Activated CD4-positive, alpha-beta T cell treated with anti-CD3 and anti-CD28 coated beads, Interleukin-2, amount 10 ng/mL, durations not matched to agents 7 days and 5 days (primary cell): ENCODE measurements at regions not wholly inside any gene's neighbourhood (a gene's known extent, or its start where the extent isn't known, plus 50 kb on each side); places are given as distances from the start of the nearest gene placed in this dataset.

Experiments used
- CTCF ChIA-PET: fragments of 350-600 bp; sonication (Branson Sonifier 250); formaldehyde crosslinking; loops from one replicate; lab custom pipeline; 2021; ENCODE audit warnings: antibody characterized with exemption; lab: Charles Lee
- POLR2A ChIA-PET: fragments of 350-600 bp; sonication (Branson Sonifier 250); formaldehyde crosslinking; loops from one replicate; lab custom pipeline; 2021; ENCODE audit warnings: antibody characterized with exemption; lab: Charles Lee
- DNase-seq: peaks from one replicate; pipeline ENCODE4 v3.0.0-alpha.2; 2020
- H3K27ac Mint-ChIP-seq: one replicate; pipeline ENCODE4 v1.8.0; 2021; ENCODE audit warnings: mild to moderate bottlenecking, moderate library complexity, mixed read lengths
- H3K27me3 Mint-ChIP-seq: one replicate; pipeline ENCODE4 v1.8.0; 2021; ENCODE audit warnings: mixed read lengths
- H3K36me3 Mint-ChIP-seq: one replicate; pipeline ENCODE4 v1.8.0; 2021; ENCODE audit warnings: low read depth, mixed read lengths
- H3K4me1 Mint-ChIP-seq: one replicate; pipeline ENCODE4 v1.8.0; 2021; ENCODE audit warnings: mixed read lengths
- H3K4me3 Mint-ChIP-seq: one replicate; pipeline ENCODE4 v1.8.0; 2021; ENCODE audit warnings: mild to moderate bottlenecking, moderate library complexity, mixed read lengths
- H3K9me3 Mint-ChIP-seq: one replicate; pipeline ENCODE4 v1.8.0; 2021; ENCODE audit warnings: mixed read lengths

DNA sequence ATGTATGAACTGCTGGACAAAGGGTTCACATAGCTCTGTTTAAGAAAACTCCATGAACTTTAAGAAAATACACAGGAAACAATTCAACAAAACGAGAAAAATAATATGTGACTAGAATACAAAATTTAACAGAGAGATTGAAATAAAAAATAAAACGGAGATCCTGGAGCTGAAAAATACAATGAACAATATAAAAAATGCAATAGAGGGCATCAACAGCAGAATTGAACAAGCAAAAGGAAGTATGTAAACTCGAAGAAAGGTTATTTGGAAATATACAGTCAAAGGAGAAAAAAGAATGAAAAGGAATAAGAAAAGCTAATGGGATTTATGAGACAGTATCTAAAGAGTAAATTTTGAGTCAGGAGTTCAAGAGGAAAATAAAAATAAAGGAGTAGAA is 163.0 kb upstream of the DACH1 start:
- ChIA-PET CTCF (no interaction called here), POLR2A (no interaction called here)
- Mint-ChIP-seq H3K4me1 (no peaks in the 10 kb centered on the region), H3K4me3 (no peak overlapping the region), H3K27me3 (no peaks in the 10 kb centered on the region), H3K36me3 (no peaks in the 10 kb centered on the region), H3K27ac (no peak overlapping the region), H3K9me3 (peaks cover 6% of the 10 kb centered on the region)
- no peak for DNase-seq

DNA sequence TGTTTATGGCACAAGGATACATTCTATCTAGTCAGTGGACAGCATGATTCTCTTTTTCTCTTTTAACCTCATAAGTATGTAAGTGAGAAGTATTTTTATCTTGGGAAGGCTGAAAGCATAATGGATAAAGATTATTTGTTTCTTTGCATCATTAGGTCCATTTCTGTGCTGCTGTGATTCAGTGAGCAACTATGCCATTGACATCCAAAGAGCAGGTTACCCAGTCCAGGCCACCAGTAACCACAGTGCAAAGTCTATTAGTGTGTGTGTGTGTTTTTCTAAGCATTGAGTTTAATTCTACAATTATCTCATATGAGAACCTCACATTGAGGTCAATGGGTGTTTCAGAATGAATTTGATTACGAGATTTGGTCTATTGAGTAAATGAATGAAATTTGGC is 158.8 kb upstream of the DACH1 start:
- Mint-ChIP-seq H3K27ac (no peak overlapping the region), H3K4me1 (no peaks in the 10 kb centered on the region), H3K27me3 (no peaks in the 10 kb centered on the region), H3K36me3 (no peaks in the 10 kb centered on the region), H3K4me3 (no peak overlapping the region), H3K9me3 (peaks cover 11% of the 10 kb centered on the region)
- POLR2A ChIA-PET, result no interaction called here
- DNase-seq, result no peak
- CTCF ChIA-PET, result no interaction called here

DNA sequence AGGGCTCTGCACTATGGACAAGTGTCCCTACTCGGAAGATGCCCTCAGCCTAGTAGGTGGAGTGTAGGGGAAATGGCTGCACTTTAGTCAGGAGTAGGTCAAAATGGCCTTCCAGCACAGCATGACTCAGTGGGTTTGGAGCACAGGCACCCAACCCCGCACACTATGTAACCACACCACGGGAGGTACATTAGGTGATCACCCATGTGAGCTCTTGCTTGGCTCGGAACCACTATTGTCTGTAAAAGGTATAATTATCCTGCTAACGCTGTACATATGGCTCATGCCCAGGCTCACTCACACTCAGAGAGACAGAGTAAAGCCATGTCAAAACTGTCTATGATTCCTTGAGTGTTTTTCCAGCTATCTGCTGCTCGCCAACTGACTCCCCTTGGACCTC is 156.9 kb upstream of the DACH1 start:
- no peak overlapping the region for H3K4me3 Mint-ChIP-seq

DNA sequence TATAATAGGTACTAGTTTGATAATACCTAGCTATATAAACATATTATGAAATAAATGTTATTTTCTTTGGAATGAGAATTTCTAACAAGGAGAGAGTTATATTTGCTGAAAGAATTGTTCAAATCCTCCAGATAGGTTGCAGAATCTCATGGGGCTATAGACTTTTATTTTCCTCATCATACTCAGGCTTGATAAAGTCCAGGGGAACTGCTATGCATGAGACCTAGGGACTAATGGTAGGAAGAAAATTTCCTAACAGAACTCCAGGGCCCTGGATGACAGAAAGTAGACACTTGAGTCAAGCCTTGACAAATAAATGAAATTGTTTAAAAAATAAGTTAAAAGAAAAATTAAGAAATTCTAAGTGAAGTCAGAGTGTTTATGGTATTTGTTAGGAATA is 138.5 kb upstream of the DACH1 start:
- Mint-ChIP-seq H3K9me3 (no peaks in the 10 kb centered on the region), H3K27ac (no peak overlapping the region), H3K27me3 (no peaks in the 10 kb centered on the region), H3K36me3 (no peaks in the 10 kb centered on the region), H3K4me1 (no peaks in the 10 kb centered on the region), H3K4me3 (no peak overlapping the region)
- ChIA-PET CTCF (no interaction called here), POLR2A (no interaction called here)
- DNase-seq, result no peak

More for the DNA sequence above, 156.9 kb upstream of the DACH1 start:
- peaks cover 4% of the 10 kb centered on the region for H3K9me3 Mint-ChIP-seq
- POLR2A ChIA-PET, result no interaction called here
- no peaks in the 10 kb centered on the region for H3K36me3 Mint-ChIP-seq
- no peaks in the 10 kb centered on the region for H3K4me1 Mint-ChIP-seq
- no peak for DNase-seq
- H3K27me3 Mint-ChIP-seq, result no peaks in the 10 kb centered on the region
- CTCF ChIA-PET, result no interaction called here
- no peak overlapping the region for H3K27ac Mint-ChIP-seq

DNA sequence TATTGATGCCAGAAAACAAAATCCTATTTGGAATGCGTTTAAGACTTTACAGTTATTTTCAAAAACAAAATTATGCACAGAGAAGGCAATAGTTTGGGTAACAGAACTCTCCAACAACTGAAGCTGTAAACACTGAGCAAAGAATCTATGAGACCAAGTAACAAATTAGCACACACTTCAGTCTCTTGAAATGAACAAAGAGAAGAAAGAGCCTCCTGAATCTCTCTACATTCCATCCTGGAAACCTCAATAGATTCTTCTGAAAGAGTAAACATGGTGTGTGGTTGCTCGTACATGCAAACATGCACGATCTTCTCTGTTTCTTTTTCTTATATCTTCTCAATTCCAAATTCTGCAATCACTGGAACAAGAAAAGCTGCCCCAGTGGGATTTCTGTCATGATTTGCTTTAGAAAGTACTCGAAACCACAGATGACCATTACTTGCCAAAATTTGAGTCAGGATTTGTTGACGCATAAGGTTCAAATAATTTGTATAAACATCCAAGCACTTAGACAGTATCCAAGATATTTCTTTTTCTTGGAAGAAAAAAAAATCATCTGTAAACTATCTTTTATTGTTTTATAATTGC is 137.9 kb upstream of the DACH1 start:
- no peaks in the 10 kb centered on the region for H3K9me3 Mint-ChIP-seq
- no peaks in the 10 kb centered on the region for H3K4me1 Mint-ChIP-seq
- H3K36me3 Mint-ChIP-seq, result no peaks in the 10 kb centered on the region
- no peaks in the 10 kb centered on the region for H3K27me3 Mint-ChIP-seq
- POLR2A ChIA-PET, result no interaction called here
- CTCF ChIA-PET, result no interaction called here
- DNase-seq, result no peak
- no peak overlapping the region for H3K4me3 Mint-ChIP-seq
- H3K27ac Mint-ChIP-seq, result no peak overlapping the region

DNA sequence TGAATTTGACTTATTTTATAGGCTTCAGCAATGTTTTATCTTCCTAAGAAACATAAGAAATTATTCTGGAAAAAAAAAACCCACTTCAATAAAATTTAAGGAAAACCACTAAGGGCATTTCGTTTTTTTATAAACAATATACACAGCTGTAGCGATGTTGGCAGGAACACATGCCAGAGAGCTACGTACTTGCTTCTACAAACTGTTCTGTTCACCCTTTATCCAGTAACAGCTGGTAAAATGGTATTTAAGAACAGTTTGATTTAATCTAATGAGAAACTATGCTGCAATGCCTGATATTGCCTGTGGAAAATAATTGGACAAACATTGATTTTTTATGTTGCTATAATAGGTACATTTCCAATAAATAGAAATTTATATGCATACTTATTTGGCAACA is 137.2 kb upstream of the DACH1 start:
- H3K4me1 Mint-ChIP-seq, result no peaks in the 10 kb centered on the region
- ChIA-PET CTCF (no interaction called here), POLR2A (no interaction called here)
- no peak for DNase-seq
- no peak overlapping the region for H3K27ac Mint-ChIP-seq
- H3K36me3 Mint-ChIP-seq, result no peaks in the 10 kb centered on the region
- no peaks in the 10 kb centered on the region for H3K27me3 Mint-ChIP-seq
- H3K4me3 Mint-ChIP-seq, result no peak overlapping the region
- H3K9me3 Mint-ChIP-seq, result no peaks in the 10 kb centered on the region

DNA sequence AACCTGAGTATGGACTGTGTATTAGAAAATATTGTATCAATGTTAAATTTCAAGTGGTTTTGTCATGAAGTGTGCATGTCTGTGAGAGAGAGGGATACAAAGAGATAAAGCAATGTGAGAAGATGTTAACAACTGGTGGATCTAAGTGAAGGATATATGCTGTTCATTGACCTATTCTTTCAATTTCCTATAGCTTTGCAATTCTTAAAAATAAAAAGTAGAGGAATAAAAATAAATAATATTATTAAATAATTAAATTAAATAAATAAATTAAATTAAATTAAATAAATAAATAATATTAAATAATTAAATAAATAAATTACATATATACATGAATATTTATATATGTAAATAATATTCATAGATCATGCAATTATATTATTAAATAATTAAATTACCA is 131.2 kb upstream of the DACH1 start:
- Mint-ChIP-seq H3K36me3 (no peaks in the 10 kb centered on the region), H3K27me3 (no peaks in the 10 kb centered on the region), H3K27ac (no peak overlapping the region), H3K9me3 (no peaks in the 10 kb centered on the region), H3K4me1 (no peaks in the 10 kb centered on the region), H3K4me3 (no peak overlapping the region)
- DNase-seq, result no peak
- CTCF ChIA-PET, result no interaction called here
- POLR2A ChIA-PET, result no interaction called here

DNA sequence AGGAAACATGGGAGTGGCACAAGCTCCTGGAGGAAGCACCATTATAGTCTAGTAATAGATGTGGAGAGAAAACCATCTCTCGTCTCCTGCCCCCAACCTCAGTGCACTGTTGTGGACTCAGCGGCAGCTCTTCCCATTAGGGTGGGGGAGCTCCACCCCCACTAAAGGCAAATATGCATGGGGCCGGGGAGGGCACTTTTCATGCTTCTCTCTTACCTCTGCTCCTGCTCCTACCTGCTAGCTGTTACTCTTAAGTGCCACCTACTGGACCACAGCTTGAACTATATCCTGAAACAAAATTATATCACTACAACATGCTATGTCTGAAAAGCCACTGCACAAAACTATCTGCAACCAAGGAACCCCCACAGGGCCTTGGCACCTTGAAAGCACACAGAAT is 112.6 kb upstream of the DACH1 start:
- H3K4me3 Mint-ChIP-seq, result no peak overlapping the region
- no peaks in the 10 kb centered on the region for H3K9me3 Mint-ChIP-seq
- no peaks in the 10 kb centered on the region for H3K27me3 Mint-ChIP-seq
- peak; percentile 7 for DNase-seq
- H3K27ac Mint-ChIP-seq, result no peak overlapping the region
- H3K4me1 Mint-ChIP-seq, result no peaks in the 10 kb centered on the region
- POLR2A ChIA-PET, result no interaction called here
- H3K36me3 Mint-ChIP-seq, result no peaks in the 10 kb centered on the region
- CTCF ChIA-PET, result no interaction called here

DNA sequence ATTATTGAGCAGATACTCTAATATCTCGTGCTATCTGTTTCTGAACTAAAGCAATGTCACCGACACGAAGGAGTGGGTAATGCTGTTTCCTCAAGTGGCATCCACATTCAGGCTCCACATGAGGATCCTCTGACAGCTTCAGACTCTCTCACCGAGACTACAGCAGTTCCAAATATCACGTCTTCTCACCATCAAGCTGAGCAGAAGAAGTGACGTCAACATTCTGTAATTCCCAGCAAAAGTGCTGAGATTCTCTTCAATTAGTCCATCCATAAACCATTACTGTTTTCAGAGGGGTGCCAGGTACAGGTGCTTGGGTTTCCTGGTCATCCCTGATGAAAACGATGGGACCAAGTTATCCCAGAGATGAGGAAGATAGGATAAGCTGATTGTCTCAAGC is 110.0 kb upstream of the DACH1 start:
- Mint-ChIP-seq H3K36me3 (no peaks in the 10 kb centered on the region), H3K4me1 (no peaks in the 10 kb centered on the region), H3K27me3 (no peaks in the 10 kb centered on the region), H3K9me3 (no peaks in the 10 kb centered on the region), H3K4me3 (no peak overlapping the region), H3K27ac (no peak overlapping the region)
- POLR2A ChIA-PET, result no interaction called here
- CTCF ChIA-PET, result interaction anchor here (1.3 kb wide), 1 partner anchor 16 kb away, joined by 3 read pairs; no protein-coding TSS in a partner anchor
- DNase-seq, result no peak

DNA sequence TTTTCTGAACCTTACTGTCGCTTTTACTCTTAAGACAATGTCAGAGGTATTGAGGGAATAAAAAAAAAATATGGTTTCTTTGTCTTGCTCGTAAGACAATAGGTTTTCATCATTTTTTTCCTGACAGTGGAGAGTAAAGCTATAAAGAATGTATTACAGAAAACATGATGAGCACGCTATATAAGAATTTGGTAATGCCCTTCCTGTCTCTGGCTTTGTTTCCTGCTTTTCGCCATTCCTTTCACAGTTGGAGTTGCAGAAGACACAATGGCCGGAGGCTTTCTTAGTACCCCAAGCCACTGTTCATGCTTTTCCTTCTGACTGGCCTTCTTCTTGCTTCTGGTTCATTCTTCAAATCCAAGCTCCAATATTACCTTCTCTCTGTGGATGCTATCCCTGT is 101.0 kb upstream of the DACH1 start:
- Mint-ChIP-seq H3K9me3 (no peaks in the 10 kb centered on the region), H3K4me1 (peaks cover 5% of the 10 kb centered on the region), H3K36me3 (no peaks in the 10 kb centered on the region), H3K27ac (no peak overlapping the region), H3K4me3 (no peak overlapping the region), H3K27me3 (no peaks in the 10 kb centered on the region)
- DNase-seq, result no peak
- ChIA-PET POLR2A (no interaction called here), CTCF (no interaction called here)

DNA sequence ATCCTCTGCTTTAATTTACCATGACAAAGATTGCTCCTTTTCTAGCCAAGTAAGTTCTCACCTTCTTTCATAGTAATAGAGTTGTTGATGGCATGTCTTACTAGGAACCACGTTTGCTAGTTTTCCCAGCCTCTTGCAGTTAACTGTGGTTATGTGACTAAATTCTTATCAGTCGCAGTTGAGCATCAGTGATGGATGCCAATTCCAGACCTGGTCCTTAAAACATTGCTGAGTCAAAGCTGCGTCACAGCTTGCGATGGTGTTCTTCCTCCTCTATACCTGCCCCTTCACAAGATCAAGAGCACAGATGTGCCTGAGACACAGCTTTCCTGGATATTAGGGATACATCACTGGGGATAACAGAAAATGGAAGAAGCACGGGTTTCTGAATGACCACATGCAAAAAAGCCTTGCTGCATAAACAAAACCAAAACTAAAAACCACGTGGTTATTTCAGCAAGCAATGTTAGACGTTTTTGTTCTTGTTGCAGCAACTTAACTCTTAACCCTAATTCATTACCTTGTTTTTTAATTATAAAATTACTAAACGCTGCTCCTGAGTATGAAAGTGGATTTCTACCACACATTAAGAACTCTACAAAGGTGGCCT is 97.6 kb upstream of the DACH1 start:
- Mint-ChIP-seq H3K27ac (no peak overlapping the region), H3K4me3 (peak overlapping the region; percentile 56), H3K9me3 (no peaks in the 10 kb centered on the region), H3K36me3 (no peaks in the 10 kb centered on the region), H3K27me3 (no peaks in the 10 kb centered on the region), H3K4me1 (peaks cover 5% of the 10 kb centered on the region)
- peak; percentile 5 for DNase-seq
- ChIA-PET CTCF (no interaction called here), POLR2A (interaction anchor here (0.6 kb wide), 1 partner anchor 80 kb away, joined by 3 read pairs; no protein-coding TSS in a partner anchor)

DNA sequence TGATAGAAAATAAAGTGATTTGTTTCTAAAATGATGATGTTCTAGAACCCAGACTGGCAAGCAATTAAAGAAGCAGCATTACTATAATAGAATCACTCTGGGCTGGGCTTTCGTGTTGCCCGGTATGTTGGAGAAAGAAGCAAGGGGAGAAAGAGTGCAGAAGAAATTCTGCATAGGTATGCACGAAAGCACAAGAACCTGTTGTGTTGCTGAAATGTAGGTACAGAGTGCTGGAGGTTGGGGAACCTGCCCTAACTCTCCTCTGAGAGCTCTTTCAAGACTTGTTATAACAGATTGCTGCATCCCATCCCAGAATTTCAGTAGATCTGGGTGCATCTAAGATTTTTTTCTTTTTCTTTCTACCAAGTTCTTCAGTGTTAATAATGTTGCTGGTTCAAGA is 95.7 kb upstream of the DACH1 start:
- CTCF ChIA-PET, result no interaction called here
- no peaks in the 10 kb centered on the region for H3K36me3 Mint-ChIP-seq
- H3K27me3 Mint-ChIP-seq, result no peaks in the 10 kb centered on the region
- no peak overlapping the region for H3K4me3 Mint-ChIP-seq
- H3K27ac Mint-ChIP-seq, result no peak overlapping the region
- no peaks in the 10 kb centered on the region for H3K9me3 Mint-ChIP-seq
- H3K4me1 Mint-ChIP-seq, result peaks cover 5% of the 10 kb centered on the region
- no peak for DNase-seq
- POLR2A ChIA-PET, result no interaction called here

DNA sequence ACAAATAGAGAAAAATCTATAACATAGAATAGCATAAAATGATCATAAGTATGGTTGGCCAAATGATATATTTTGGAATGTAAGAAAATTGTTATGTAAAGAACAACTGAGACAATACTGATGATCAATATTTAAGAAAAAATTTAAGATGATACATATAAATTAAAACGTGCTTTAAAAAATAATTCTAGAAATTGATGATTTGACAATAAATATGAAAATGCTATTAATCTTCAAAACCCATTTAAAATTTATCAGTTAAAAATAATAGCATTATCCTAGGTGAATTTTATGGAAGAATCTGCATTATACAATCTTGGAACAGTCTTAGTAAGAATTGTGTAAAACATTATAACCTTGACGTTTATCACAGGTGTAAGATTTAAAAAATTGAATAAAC is 95.1 kb upstream of the DACH1 start:
- no peaks in the 10 kb centered on the region for H3K27me3 Mint-ChIP-seq
- H3K4me1 Mint-ChIP-seq, result peaks cover 5% of the 10 kb centered on the region
- H3K36me3 Mint-ChIP-seq, result no peaks in the 10 kb centered on the region
- no peak overlapping the region for H3K4me3 Mint-ChIP-seq
- CTCF ChIA-PET, result no interaction called here
- no peaks in the 10 kb centered on the region for H3K9me3 Mint-ChIP-seq
- POLR2A ChIA-PET, result no interaction called here
- H3K27ac Mint-ChIP-seq, result no peak overlapping the region
- no peak for DNase-seq

DNA sequence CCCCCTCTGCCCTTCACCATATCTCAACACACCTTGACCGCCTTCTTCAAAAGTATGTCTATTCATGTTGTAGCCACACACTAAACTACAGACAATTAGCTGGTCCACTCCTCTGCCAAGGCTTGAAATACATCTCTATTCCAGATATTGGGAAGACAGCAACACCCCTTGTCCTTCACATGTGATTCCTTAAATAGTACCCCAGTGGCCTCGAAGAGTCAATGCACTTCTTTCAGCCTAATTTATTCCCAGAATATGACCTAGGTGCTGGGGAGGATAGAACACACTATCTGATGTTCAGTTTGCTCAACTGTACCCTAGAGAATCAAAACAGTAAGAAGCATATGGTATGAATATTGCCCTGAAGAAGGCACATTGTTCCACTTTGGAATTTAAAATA is 82.4 kb upstream of the DACH1 start:
- ChIA-PET POLR2A (no interaction called here), CTCF (no interaction called here)
- Mint-ChIP-seq H3K9me3 (no peaks in the 10 kb centered on the region), H3K4me3 (no peak overlapping the region), H3K27ac (no peak overlapping the region), H3K4me1 (no peaks in the 10 kb centered on the region), H3K36me3 (no peaks in the 10 kb centered on the region), H3K27me3 (no peaks in the 10 kb centered on the region)
- DNase-seq, result no peak
